ENCODE measurements at regions not wholly inside any gene's neighbourhood (a gene's known extent, or its start where the extent isn't known, plus 50 kb on each side); places are given as distances from the start of the nearest gene placed in this dataset.

DNA sequence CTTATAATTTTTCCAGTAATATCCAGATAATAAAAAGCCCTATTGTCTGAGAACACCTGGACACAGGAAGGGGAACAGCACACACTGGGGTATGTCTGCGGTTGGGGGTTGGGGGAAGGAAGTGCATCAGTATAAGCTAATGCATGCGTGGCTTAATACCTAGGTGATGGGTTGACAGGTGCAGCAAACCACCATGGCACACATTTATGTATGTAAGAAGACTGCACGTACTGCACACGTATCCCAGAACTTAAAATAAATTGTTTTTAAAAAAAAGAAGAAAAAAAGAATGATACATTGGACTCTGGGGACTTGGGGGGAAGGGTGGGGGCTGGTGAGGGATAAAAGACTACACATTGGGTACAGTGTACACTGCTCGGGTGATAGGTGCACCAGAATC lies 144.9 kb upstream of the C1orf174 start:
- H3K9me3 Mint-ChIP-seq = peaks cover 0 to 7% of the 10 kb centered on the region in 2 donors
- H3K27me3 Mint-ChIP-seq = no peaks in the 10 kb centered on the region
- no peak for DNase-seq
- no peak for ATAC-seq
- no peak overlapping the region for H3K27ac Mint-ChIP-seq
- H3K4me1 Mint-ChIP-seq = peaks cover 24% of the 10 kb centered on the region
- no peak overlapping the region for H3K4me3 Mint-ChIP-seq

DNA sequence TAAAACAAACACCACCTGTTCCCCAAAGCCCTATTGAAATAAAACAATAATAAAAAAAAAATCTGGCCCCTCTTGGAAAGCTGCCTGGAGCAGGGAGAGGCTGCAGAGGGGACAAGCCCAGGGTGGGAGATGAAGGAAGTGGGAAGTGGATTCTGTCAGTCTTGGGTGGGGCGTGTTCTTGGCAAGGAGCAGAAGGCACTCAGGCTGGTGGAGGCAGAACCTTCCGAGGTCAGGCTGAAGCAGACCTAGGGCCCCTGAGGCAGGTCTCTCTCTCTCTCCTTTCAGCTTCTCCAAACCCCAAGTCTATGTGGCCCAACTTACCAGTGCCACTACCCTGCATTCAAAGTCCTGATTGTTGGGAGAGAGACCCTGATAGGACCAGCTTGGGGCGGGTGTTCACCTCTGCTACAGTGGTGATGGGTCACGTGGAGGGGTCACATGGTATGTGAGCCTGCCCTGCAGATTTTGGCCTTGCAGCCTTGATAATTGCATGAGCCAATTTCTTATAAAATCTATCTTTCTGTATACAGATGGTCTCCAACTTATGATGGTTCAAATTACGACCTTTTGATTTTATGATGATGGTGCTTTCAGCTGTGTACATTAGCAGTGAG lies 145.4 kb upstream of the C1orf174 start:
- Mint-ChIP-seq H3K4me3 (no peak overlapping the region), H3K9me3 (peaks cover 0 to 7% of the 10 kb centered on the region in 2 donors), H3K4me1 (peaks cover 24% of the 10 kb centered on the region), H3K27me3 (no peaks in the 10 kb centered on the region), H3K27ac (no peak overlapping the region)
- ATAC-seq (no peak), DNase-seq (no peak)

DNA sequence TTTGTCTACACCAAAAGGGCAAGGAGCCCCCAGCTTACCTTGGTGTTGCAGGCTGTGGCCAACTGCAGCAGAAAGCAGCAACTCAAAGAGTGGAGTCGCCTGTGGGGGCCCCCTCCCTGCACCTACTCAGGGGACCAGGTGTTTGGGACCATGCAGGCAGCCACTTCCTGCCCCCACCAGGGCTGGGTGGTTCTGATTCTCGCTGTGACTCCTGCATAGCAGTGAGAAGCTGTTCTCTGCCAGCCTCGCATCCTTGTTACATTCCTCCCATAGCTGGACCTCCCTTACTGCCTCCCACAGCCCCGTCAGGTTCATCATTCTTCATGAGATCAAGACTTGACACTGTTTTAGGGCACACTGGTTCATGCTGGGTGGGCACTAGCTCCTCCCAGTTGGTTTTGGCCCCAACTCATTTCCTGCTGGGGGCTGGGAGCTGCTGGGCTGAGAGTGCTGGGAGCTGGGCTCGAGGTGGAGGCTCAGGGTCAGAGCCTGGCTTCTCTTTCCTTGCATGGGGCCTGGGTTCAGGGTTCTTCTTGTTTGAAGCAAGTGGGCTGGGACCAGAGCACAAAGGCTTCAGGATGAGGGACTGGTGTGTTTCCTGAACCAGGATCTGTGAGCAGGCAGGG lies 146.9 kb upstream of the C1orf174 start:
- DNase-seq (no peak), ATAC-seq (peak; percentile 43)
- H3K27ac Mint-ChIP-seq = peak overlapping the region in 1 of 2 donors; percentile 76
- H3K4me1 Mint-ChIP-seq = peaks cover 24% of the 10 kb centered on the region
- H3K4me3 Mint-ChIP-seq = peak overlapping the region in 1 of 2 donors; percentile 57
- no peaks in the 10 kb centered on the region for H3K27me3 Mint-ChIP-seq
- H3K9me3 Mint-ChIP-seq = no peaks in the 10 kb centered on the region

DNA sequence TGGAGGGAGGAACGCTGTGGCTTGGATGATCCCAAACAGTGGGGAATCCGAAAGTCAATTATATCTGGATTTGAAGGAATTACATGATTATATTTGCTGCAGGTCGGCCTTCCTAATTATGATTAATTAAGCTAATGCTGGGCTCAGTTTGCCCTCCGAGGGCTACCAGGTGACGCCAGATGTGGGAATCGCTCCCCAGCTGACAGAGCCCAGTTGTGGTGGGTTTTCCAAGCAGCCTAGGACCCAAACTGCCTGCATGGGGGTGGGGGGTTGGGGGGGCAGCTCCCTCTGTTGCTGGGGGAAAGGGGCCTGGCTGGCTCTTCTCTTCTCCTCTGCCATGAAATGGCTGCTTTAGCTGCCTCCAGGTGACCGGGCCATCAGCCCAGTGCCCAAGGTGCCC lies 147.6 kb upstream of the C1orf174 start:
- Mint-ChIP-seq H3K9me3 (no peaks in the 10 kb centered on the region), H3K27ac (no peak overlapping the region), H3K4me3 (peak overlapping the region in 1 of 2 donors; percentile 57), H3K4me1 (peaks cover 24% of the 10 kb centered on the region), H3K27me3 (no peaks in the 10 kb centered on the region)
- DNase-seq (no peak), ATAC-seq (no peak)

DNA sequence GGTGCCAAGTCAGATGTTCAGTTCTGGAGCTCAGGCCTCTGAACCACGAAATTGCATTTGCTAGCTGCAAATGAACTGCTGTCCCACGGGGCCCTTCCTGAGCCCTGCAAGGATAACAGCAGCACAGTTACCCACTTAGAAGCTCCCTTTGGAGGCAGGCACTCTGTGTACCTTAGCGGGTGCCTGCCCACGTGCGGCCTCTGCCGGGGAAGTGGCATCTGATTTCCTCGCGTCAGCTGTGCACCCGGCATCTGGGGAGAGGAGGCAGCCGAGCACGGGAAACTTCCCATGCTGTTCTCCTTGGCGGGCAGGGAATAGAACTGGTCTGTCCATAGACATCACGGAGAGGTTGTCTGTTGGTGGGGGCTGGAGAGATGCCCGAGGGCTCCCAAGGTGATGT lies 148.0 kb upstream of the C1orf174 start:
- DNase-seq = no peak
- no peak for ATAC-seq
- no peak overlapping the region for H3K4me3 Mint-ChIP-seq
- peaks cover 24% of the 10 kb centered on the region for H3K4me1 Mint-ChIP-seq
- H3K9me3 Mint-ChIP-seq = no peaks in the 10 kb centered on the region
- H3K27ac Mint-ChIP-seq = no peak overlapping the region
- peaks cover 4% of the 10 kb centered on the region for H3K27me3 Mint-ChIP-seq

DNA sequence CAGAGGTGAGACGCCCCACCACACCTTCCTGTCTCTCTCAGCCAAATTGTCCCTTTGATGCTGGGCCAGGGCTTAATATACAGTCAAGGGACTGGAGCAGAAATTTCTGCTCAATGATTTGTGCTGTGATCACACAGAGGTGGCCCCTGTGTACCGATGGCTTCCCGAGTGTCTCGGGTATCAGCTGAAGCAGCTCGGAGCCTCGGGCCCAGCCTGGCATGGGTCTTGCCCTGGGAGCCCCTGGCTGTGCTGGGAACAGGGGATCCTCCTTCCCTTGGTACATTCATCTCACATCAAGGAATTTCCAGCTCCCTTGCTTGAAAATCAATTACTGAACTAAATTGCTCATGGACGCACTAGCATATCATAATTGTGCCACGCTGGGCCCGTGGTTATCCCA lies 148.8 kb upstream of the C1orf174 start:
- no peak overlapping the region for H3K27ac Mint-ChIP-seq
- ATAC-seq (no peak), DNase-seq (no peak)
- no peaks in the 10 kb centered on the region for H3K9me3 Mint-ChIP-seq
- peaks cover 24% of the 10 kb centered on the region for H3K4me1 Mint-ChIP-seq
- no peak overlapping the region for H3K4me3 Mint-ChIP-seq
- H3K27me3 Mint-ChIP-seq = peaks cover 10% of the 10 kb centered on the region

DNA sequence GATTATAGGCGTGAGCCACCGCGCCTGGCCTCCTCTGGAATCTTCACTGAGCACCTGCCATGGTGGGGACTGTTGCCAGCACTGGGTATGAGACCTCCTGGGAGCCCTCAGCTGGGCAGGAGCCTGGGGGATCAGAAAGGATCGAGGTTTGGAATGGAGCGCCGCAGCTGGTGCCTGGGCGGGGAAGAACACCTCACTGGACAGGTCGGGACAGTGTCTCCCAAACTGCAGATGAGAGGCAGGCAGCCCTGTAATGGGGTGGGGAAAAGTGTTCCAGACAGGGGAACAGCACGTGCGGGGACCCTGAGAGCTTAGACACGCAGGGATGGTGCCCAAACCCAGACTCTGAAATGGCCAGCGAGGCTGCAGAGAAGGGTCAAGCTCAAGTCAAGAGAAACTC lies 150.9 kb upstream of the C1orf174 start:
- peaks cover 22% of the 10 kb centered on the region for H3K4me1 Mint-ChIP-seq

DNA sequence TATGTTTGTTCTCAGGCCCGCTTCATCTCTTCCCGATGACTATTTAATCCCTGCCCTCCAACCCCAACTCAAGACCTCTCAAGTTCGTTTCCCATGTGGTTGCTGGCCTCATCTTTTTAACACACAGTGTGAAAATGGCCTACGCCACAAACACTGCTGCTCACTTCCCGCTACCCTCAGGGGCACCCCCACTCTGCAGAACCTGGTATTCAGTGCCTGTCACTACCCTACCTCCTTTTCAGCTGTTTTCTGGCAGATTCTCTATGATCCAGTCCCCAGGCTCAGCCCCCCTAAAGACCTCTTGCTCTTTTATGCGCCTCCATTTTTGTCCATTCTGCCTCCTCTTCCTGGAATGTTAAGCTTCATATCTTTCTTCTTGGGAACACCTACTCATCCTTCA lies 152.6 kb upstream of the C1orf174 start:
- no peak for ATAC-seq
- no peak overlapping the region for H3K27ac Mint-ChIP-seq
- peaks cover 10% of the 10 kb centered on the region for H3K27me3 Mint-ChIP-seq
- H3K4me3 Mint-ChIP-seq = no peak overlapping the region
- DNase-seq = no peak
- peaks cover 6% of the 10 kb centered on the region for H3K4me1 Mint-ChIP-seq
- H3K9me3 Mint-ChIP-seq = no peaks in the 10 kb centered on the region

More for the DNA sequence above, 150.9 kb upstream of the C1orf174 start:
- Mint-ChIP-seq H3K9me3 (no peaks in the 10 kb centered on the region), H3K4me3 (no peak overlapping the region), H3K27me3 (peaks cover 10% of the 10 kb centered on the region), H3K27ac (no peak overlapping the region)
- DNase-seq = no peak
- no peak for ATAC-seq

DNA sequence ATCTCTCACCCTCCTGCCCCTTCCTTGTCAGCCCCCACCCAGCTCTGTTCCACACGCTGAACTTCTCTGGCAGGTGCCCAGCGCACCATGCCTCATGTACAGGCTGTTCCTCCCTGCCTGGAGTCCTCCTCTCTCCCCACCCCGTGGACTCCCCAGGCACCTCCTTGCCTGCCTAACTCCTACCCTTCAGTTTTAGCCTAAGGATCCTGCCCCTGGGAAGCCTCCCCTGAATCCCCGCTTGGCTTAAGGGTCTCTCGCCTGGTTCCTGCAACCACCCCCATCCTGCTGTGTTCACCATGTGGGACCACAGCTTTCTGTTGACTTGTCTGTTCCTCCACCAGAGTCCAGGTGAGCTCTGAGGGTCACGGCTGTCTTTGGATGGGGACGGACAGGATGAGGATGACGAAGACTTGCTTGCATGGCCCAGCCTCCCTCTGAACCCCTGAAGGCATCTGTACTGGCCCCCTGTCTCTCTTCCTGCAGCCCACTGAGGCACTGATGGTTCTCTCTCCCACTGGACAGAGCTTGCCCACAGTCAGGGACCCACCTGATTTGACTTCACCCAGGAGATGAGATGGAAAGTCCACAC lies 153.2 kb upstream of the C1orf174 start:
- Mint-ChIP-seq H3K9me3 (no peaks in the 10 kb centered on the region), H3K27me3 (peaks cover 10% of the 10 kb centered on the region), H3K27ac (no peak overlapping the region), H3K4me3 (no peak overlapping the region), H3K4me1 (no peaks in the 10 kb centered on the region)
- ATAC-seq (no peak), DNase-seq (no peak)

DNA sequence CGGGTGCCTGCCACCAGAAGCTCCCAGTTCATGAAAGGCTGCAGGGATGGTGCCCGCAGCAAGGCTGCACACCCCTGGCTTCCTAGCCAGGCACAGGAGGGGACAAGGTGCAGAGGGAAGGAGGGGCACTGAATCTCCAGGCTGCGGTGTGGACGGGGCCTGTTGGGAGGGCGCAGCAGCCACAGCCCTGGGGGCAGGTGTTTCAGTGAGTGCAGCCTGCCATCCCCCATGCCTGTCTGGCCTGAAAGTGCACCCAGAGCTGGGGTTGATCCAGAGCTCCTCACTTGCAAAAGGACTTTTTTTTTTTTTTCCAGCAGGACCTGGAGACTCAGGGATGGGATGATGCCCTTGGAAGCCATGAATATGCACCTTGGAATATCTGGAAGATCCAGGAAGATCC lies 153.7 kb upstream of the C1orf174 start:
- ATAC-seq (no peak), DNase-seq (no peak)
- Mint-ChIP-seq H3K27ac (no peak overlapping the region), H3K9me3 (no peaks in the 10 kb centered on the region), H3K4me1 (no peaks in the 10 kb centered on the region), H3K4me3 (no peak overlapping the region), H3K27me3 (peaks cover 10% of the 10 kb centered on the region)

DNA sequence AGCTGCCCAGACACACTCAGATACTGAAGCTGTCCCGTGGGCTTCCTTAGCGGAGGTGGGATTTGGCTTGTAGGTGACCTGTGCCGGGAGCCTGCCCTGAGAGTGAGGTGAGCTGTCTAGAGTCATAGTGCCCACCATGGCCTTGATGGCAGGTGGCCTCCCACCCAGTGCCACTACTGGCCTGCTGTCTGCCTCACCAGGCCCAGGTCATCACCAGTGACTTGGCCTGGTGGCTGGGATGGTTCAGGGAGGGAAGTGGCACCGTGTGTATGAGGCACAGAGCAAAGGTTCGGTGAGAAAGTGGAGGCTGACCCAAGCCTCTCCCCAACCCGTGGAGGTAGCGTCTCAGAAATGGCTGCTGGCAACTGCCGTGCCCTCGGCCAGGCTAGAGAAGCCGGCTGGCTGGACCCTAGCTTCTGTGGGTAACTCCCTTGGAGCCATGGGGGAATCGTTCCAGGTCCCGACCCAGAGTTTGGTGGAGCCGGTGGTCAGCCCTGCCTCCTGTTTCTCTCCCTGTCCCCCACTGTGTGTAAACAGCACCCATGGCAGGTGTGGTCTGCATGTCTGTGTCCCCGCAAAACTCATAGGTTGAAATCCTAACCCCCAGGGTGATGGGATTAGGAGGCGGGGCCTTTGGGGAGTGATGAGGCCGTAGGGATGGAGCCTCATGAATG lies 155.4 kb upstream of the C1orf174 start:
- H3K27ac Mint-ChIP-seq = peak overlapping the region; percentile 19 to 48

DNA sequence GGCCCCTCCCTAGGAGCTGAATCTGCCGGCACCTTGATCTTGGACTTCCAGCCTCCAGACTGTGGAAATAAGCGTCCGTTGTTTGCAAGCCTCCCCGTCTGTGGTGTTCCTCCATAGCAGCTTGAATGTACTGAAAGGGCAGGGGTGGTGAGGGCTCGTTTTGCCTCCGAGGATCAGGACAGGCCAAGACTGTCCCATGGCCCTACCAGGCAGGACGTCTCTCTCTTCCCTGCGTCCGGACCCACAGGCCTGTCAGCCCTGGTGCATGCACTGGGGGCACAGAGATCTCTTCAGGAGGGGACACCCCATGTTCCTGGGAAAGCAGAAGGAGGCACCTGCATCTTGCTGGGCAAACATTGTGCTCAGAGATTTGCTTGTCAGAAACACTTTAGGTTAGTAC lies 156.3 kb upstream of the C1orf174 start:
- DNase-seq (no peak), ATAC-seq (no peak)
- peaks cover 10% of the 10 kb centered on the region for H3K27me3 Mint-ChIP-seq
- no peaks in the 10 kb centered on the region for H3K9me3 Mint-ChIP-seq
- H3K4me1 Mint-ChIP-seq = no peaks in the 10 kb centered on the region
- H3K4me3 Mint-ChIP-seq = no peak overlapping the region
- H3K27ac Mint-ChIP-seq = no peak overlapping the region

More for the DNA sequence above, 155.4 kb upstream of the C1orf174 start:
- H3K9me3 Mint-ChIP-seq = no peaks in the 10 kb centered on the region
- H3K27me3 Mint-ChIP-seq = peaks cover 10% of the 10 kb centered on the region
- no peaks in the 10 kb centered on the region for H3K4me1 Mint-ChIP-seq
- no peak for ATAC-seq
- no peak overlapping the region for H3K4me3 Mint-ChIP-seq
- no peak for DNase-seq

DNA sequence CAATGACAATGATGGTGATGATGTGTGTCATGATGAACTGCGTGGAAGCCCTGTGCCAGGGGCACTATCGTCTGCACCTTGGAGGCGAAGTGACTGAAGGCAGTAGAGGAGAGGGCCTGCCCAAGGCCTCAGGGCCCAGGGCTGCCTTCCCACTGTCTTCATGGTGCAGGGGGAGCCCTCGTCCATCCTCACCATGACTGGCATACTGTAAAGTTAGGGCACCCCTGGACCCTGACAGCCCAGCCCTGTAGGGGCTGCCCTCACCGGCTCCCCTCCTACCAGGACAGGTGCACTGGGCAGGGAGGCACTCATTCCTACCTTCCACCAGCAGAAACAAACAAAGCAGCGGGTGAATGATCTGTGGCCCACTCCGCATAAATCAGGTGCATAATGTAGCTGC lies 156.9 kb upstream of the C1orf174 start:
- no peaks in the 10 kb centered on the region for H3K9me3 Mint-ChIP-seq
- ATAC-seq (no peak), DNase-seq (no peak)
- no peak overlapping the region for H3K4me3 Mint-ChIP-seq
- H3K4me1 Mint-ChIP-seq = no peaks in the 10 kb centered on the region
- peaks cover 10% of the 10 kb centered on the region for H3K27me3 Mint-ChIP-seq
- H3K27ac Mint-ChIP-seq = no peak overlapping the region

DNA sequence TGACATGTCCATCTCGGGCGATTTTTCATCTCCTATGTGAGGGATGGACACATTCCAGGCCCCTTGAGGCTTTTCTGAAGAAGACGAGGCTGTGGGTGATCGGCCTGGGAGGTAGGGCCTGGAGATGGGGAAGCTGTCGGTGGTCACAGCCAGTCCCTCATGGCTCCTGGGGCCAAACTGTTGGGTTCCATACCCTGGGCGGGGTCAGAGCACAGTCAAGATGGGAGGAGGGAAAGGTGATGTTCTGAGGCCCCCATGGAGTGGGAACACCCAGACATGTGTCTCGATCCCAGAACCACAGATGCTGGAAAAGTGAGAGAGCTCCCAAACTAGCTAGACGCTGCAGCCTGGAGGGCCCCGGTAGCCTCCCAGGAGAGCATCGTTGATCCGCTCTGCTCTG lies 157.5 kb upstream of the C1orf174 start:
- H3K4me3 Mint-ChIP-seq = no peak overlapping the region

DNA sequence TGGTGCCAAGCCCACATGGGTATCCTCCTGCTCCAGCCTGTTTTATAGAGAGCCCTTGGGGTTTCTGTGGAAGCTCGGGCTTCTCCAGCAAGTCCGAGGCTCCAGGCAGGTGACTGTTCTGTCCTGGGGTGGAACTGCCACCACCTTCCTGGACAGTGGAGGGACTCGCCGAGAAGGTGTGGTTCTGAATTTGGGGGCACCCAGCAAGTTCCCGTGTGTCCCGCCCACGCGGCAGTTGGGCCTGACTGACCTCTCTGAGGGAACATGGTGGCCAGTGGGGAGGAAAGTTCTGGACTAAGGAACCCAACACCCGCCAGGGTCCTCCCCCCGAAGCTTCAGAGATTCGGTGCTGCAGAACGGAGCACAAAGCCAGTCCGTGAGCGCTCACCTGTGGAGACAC lies 158.1 kb upstream of the C1orf174 start:
- Mint-ChIP-seq H3K9me3 (no peaks in the 10 kb centered on the region), H3K27me3 (peaks cover 6% of the 10 kb centered on the region), H3K4me3 (no peak overlapping the region), H3K27ac (no peak overlapping the region), H3K4me1 (no peaks in the 10 kb centered on the region)
- DNase-seq = no peak
- no peak for ATAC-seq

More for the DNA sequence above, 157.5 kb upstream of the C1orf174 start:
- DNase-seq (no peak), ATAC-seq (no peak)
- H3K27me3 Mint-ChIP-seq = peaks cover 10% of the 10 kb centered on the region
- H3K27ac Mint-ChIP-seq = no peak overlapping the region
- no peaks in the 10 kb centered on the region for H3K9me3 Mint-ChIP-seq
- H3K4me1 Mint-ChIP-seq = no peaks in the 10 kb centered on the region

DNA sequence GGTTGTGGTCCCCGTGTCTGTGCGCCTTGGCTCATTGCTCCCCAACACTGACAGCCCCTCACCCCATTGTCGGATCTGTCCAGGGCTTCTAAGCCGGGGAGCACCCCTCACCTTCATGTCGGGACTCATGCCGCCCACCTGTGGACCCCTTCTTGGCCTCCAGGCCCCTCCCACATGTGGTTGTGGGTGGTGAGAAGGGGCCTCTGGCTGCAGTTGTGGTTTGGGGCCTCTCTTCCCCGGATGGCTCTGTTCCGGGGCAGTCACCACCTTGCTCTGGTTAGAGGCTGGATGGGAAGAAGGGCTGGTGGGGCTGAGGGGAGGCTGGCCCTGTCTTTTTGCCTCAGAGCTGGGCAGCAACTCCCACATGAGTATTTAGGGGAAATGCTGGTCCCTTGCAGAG lies 158.6 kb upstream of the C1orf174 start:
- no peaks in the 10 kb centered on the region for H3K27me3 Mint-ChIP-seq

More for the DNA sequence above, 158.6 kb upstream of the C1orf174 start:
- ATAC-seq = no peak
- DNase-seq = no peak
- H3K4me1 Mint-ChIP-seq = no peaks in the 10 kb centered on the region
- no peaks in the 10 kb centered on the region for H3K9me3 Mint-ChIP-seq
- no peak overlapping the region for H3K4me3 Mint-ChIP-seq
- H3K27ac Mint-ChIP-seq = no peak overlapping the region
